DND-41 (cell line): ENCODE measurements at regions not wholly inside any gene's neighbourhood (a gene's known extent, or its start where the extent isn't known, plus 50 kb on each side); places are given as distances from the start of the nearest gene placed in this dataset.

Source experiments
- ATAC-seq: fragments of 200-7000 bp; cut with Tn5 transposase; 3 replicates; pipeline ENCODE4 v1.9.1; 2021; ENCODE audit warnings: low read depth; ENCODE audit not compliant: insufficient read depth
- DNase-seq: peaks from one replicate; pipeline ENCODE4 v3.0.0-alpha.2; 2020
- H2AFZ ChIP-seq: 2 replicates; pipeline ENCODE4 v1.6.0; 2012; ENCODE audit warnings: low read depth, low read length
- H3K27ac ChIP-seq: 2 replicates; pipeline ENCODE4 v1.5.1; 2012; ENCODE audit warnings: low read length, inconsistent platforms
- H3K27me3 ChIP-seq: fragments of 200-600 bp; sonication (generic); 2 replicates; pipeline ENCODE4 v1.6.0; 2012; ENCODE audit warnings: low read length, mild to moderate bottlenecking, inconsistent platforms; ENCODE audit not compliant: insufficient read depth, poor library complexity
- H3K36me3 ChIP-seq: 2 replicates; pipeline ENCODE4 v1.5.1; 2012; ENCODE audit warnings: low read length, inconsistent platforms; ENCODE audit not compliant: insufficient read depth
- H3K4me1 ChIP-seq: 2 replicates; pipeline ENCODE4 v1.5.1; 2012; ENCODE audit warnings: mild to moderate bottlenecking, low read length; ENCODE audit not compliant: insufficient read depth
- H3K4me2 ChIP-seq: 2 replicates; pipeline ENCODE4 v1.6.0; 2012; ENCODE audit warnings: mild to moderate bottlenecking, moderate library complexity, low read length, inconsistent platforms; ENCODE audit not compliant: insufficient read depth
- H3K4me3 ChIP-seq, 2 experiments: fragments of 200-600 bp in 1 of 2; shearing (Covaris generic) in 1 of 2; 2 replicates each; pipeline ENCODE4 v1.5.1; 2012 to 2016; ENCODE audit warnings: inconsistent platforms in 2 of 2, low read length in 2 of 2, mild to moderate bottlenecking in 2 of 2, low read depth in 1 of 2, moderate library complexity in 1 of 2
- H3K79me2 ChIP-seq: 2 replicates; pipeline ENCODE4 v1.6.0; 2012; ENCODE audit warnings: low read length, inconsistent platforms; ENCODE audit not compliant: insufficient read depth
- H3K9ac ChIP-seq: 2 replicates; pipeline ENCODE4 v1.6.0; 2012; ENCODE audit warnings: low read depth, mild to moderate bottlenecking, inconsistent platforms, low read length, moderate library complexity
- H3K9me3 ChIP-seq: 2 replicates; pipeline ENCODE4 v1.5.1; 2012; ENCODE audit warnings: low read length, moderate library complexity, mild to moderate bottlenecking, inconsistent platforms; ENCODE audit not compliant: insufficient read depth, severe bottlenecking
- H4K20me1 ChIP-seq: 2 replicates; pipeline ENCODE4 v1.6.0; 2012; ENCODE audit warnings: low read length; ENCODE audit not compliant: insufficient read depth
- CTCF ChIP-seq: IDR thresholded peaks from 2 replicates; pipeline ENCODE4 v1.5.1; 2012; ENCODE audit warnings: borderline replicate concordance, low read length, moderate library complexity, mild to moderate bottlenecking; ENCODE audit not compliant: poor library complexity, severe bottlenecking; ENCODE audit errors: extremely low read depth
- EZH2 ChIP-seq: IDR thresholded peaks from 3 replicates; pipeline ENCODE4 v1.6.1; 2012; ENCODE audit warnings: borderline replicate concordance, low read depth, mild to moderate bottlenecking, moderate library complexity, low read length, inconsistent platforms; ENCODE audit not compliant: severe bottlenecking

GRCh38 chr15:54820811-54821210, 375.9 kb downstream of the RSL24D1 start:
- Histone ChIP-seq H3K4me3 (no peak overlapping the region), H3K9ac (no peak overlapping the region), H3K36me3 (no peaks in the 10 kb centered on the region), H3K27me3 (no peaks in the 10 kb centered on the region), H3K79me2 (no peaks in the 10 kb centered on the region), H4K20me1 (no peaks in the 10 kb centered on the region), H2AFZ (no peak overlapping the region), H3K27ac (no peak overlapping the region), H3K9me3 (no peaks in the 10 kb centered on the region), H3K4me2 (no peak overlapping the region), H3K4me1 (no peaks in the 10 kb centered on the region)
- TF ChIP-seq EZH2 (no peak), CTCF (no peak)
- no peak for DNase-seq
- no peak for ATAC-seq

GRCh38 chr15:54820098-54820497, 376.6 kb downstream of the RSL24D1 start:
- Histone ChIP-seq H3K79me2 (no peaks in the 10 kb centered on the region), H3K4me1 (no peaks in the 10 kb centered on the region), H3K9ac (no peak overlapping the region), H3K9me3 (no peaks in the 10 kb centered on the region), H4K20me1 (no peaks in the 10 kb centered on the region), H3K36me3 (no peaks in the 10 kb centered on the region), H2AFZ (no peak overlapping the region), H3K27ac (no peak overlapping the region), H3K27me3 (no peaks in the 10 kb centered on the region), H3K4me2 (no peak overlapping the region), H3K4me3 (no peak overlapping the region)
- TF ChIP-seq CTCF (no peak), EZH2 (no peak)
- ATAC-seq (no peak), DNase-seq (no peak)

- TF ChIP-seq CTCF = no peak
- TF ChIP-seq EZH2 = no peak
- Histone ChIP-seq H3K9ac (no peak overlapping the region), H3K4me2 (no peak overlapping the region), H3K36me3 (no peaks in the 10 kb centered on the region), H4K20me1 (no peaks in the 10 kb centered on the region), H3K9me3 (no peaks in the 10 kb centered on the region), H2AFZ (no peak overlapping the region), H3K27me3 (no peaks in the 10 kb centered on the region), H3K4me3 (no peak overlapping the region), H3K4me1 (no peaks in the 10 kb centered on the region), H3K27ac (no peak overlapping the region), H3K79me2 (no peaks in the 10 kb centered on the region)
- DNase-seq (no peak), ATAC-seq (no peak)
Measured at GRCh38 chr15:54816401-54816800, 380.3 kb downstream of the RSL24D1 start.

- no peak overlapping the region for H3K4me2 ChIP-seq
- TF ChIP-seq EZH2 (no peak), CTCF (no peak)
- H3K4me1 ChIP-seq = no peaks in the 10 kb centered on the region
- H4K20me1 ChIP-seq = no peaks in the 10 kb centered on the region
- no peak overlapping the region for H3K4me3 ChIP-seq
- no peaks in the 10 kb centered on the region for H3K36me3 ChIP-seq
- DNase-seq (no peak), ATAC-seq (no peak)
- H3K27me3 ChIP-seq = no peaks in the 10 kb centered on the region
- no peaks in the 10 kb centered on the region for H3K79me2 ChIP-seq
- H2AFZ ChIP-seq = no peak overlapping the region
- H3K9me3 ChIP-seq = no peaks in the 10 kb centered on the region
- no peak overlapping the region for H3K9ac ChIP-seq
- no peak overlapping the region for H3K27ac ChIP-seq
Measured at GRCh38 chr15:54815556-54815955, 381.2 kb downstream of the RSL24D1 start.
